ENCODE measurements at regions not wholly inside any gene's neighbourhood (a gene's known extent, or its start where the extent isn't known, plus 50 kb on each side); places are given as distances from the start of the nearest gene placed in this dataset.

DNA sequence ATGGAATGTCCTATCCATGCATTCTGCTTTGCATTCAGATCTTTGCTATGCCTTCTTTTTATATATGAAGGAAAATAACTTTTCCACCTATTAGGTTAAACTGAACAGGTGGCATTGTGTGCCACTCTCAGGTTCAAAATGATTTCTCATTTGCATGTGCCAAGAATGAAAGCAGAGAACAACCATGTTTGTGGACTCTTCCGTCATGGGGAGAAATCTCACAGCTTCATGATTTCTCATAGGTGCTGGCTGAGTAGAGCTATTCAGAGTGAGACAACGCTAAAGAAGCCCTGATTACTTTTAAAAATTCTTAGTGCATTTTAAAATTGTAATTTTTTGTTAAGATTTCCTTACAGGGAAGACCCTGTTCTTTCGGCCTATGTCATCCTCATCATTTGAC, 472.1 kb downstream of the RASEF start:
- no peak for DNase-seq (ENCODE audit: low read depth)
- H3K4me3 ChIP-seq (ENCODE audit: control insufficient read depth, low read depth, low read length) = no peak overlapping the region
- TF ChIP-seq, protein P1, sequence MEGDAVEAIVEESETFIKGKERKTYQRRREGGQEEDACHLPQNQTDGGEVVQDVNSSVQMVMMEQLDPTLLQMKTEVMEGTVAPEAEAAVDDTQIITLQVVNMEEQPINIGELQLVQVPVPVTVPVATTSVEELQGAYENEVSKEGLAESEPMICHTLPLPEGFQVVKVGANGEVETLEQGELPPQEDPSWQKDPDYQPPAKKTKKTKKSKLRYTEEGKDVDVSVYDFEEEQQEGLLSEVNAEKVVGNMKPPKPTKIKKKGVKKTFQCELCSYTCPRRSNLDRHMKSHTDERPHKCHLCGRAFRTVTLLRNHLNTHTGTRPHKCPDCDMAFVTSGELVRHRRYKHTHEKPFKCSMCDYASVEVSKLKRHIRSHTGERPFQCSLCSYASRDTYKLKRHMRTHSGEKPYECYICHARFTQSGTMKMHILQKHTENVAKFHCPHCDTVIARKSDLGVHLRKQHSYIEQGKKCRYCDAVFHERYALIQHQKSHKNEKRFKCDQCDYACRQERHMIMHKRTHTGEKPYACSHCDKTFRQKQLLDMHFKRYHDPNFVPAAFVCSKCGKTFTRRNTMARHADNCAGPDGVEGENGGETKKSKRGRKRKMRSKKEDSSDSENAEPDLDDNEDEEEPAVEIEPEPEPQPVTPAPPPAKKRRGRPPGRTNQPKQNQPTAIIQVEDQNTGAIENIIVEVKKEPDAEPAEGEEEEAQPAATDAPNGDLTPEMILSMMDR (conservative IDR thresholded peaks at IDR 0.05; ENCODE audit: control insufficient read depth, insufficient read depth, low read depth, low read length) = no peak

DNA sequence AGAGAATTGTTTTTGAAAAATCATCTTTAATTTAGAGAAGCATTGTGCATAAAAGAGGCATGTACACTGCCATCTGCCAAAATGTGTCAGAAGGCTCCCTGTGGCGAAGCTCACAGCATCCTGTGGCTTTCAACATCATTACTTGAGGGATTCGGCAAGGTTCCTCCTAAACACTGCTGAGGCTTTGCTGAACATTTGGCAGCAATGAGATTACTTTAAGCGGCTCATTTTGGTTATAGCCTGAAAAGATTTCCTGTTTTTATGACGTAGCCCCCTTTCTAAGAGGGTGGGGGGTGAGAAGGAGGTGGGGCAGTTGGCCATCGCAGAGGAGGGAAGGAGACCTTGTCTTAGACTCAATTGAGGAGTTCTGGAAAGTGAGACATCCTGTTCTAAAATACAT, 469.4 kb downstream of the RASEF start:
- no peak overlapping the region for H3K4me3 ChIP-seq (ENCODE audit: control insufficient read depth, low read depth, low read length)
- TF ChIP-seq, protein P1 (conservative IDR thresholded peaks at IDR 0.05; ENCODE audit: control insufficient read depth, insufficient read depth, low read depth, low read length) = no peak
- DNase-seq (ENCODE audit: low read depth) = no peak

DNA sequence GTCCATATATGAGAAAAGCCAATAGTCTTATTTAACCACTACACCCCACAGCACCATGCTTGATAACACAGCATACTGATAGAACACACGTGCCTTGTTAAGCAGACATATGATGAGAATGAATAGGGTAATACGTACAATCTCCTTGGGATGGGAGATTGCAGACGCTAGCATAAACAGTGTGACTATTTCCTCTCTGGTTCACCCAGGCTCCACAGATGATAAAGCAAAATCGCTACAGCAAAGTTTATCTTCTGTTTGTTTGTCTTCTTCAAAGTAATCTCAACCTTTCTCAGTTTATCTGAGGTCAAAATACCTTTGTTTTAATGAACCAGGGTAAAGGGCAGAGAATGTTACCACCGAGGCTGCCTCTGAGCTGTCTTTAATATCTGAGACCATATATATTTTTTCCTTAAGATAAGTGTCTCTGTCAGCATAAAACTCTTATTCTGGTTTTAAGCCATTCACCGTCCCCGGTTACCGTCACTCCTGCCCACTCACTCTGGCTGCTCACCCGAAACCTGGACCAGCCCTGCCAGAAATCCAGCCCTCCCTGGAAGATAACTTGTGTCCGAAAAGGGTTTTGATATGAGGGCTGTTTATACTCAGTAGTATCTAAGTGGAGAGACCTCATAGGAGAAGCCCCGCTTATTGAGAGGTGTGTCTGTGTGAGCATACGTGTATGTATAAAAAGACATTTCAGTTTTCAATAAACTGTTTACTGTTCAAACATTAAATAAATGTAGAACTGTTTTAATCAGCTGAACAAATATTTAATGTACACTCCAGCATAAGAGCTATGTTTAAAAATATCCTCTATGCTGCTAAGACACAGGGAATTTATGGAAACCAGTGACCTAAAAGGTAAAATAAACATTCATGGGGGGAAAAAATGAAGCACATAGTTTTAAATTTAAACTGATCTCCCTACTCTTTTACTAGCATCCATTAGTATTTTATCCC, 465.4 kb downstream of the RASEF start:
- no peak overlapping the region for H3K4me3 ChIP-seq (ENCODE audit: control insufficient read depth, low read depth, low read length)
- TF ChIP-seq, protein P1 (conservative IDR thresholded peaks at IDR 0.05; ENCODE audit: control insufficient read depth, insufficient read depth, low read depth, low read length) = no peak
- no peak for DNase-seq (ENCODE audit: low read depth)

DNA sequence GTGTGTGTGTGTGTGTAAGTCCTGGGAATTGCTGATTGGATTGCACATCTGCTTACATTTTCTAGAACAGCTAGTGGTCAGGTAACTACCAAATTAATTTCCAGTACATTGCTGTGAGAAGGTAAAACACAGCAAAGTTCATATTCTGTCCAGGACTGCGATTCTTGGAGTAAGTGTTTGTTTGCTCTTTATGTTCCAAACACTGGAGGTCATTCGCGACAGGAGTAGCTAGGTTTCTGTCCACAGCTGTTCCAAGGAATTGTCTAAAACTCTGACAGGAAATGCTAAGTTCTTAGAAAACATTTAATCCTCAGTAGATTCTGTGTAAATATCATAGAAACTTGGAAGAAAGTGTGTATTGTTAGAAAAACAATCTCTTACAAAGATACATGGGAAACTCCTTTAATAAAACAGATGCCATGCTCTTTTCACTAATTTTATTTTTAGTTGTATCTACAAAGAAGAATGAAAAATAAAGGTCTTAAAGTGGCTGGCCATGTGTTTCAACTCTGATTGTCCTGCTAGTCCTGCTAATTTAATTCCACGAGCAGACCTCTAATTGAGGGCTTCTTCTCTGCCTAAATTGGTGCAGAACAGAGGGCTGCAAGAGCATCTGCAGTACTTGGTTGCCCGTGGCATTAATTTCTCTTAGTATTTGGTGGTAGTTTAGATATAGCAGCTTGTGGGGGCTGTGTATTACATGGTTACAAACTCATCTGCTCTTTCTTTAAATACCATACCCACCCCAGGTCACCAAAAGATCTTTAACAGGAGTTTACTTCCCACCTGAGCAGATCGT, 464.5 kb downstream of the RASEF start:
- TF ChIP-seq, protein P1 (conservative IDR thresholded peaks at IDR 0.05; ENCODE audit: control insufficient read depth, insufficient read depth, low read depth, low read length) = no peak
- DNase-seq (ENCODE audit: low read depth) = no peak
- H3K4me3 ChIP-seq (ENCODE audit: control insufficient read depth, low read depth, low read length) = no peak overlapping the region

DNA sequence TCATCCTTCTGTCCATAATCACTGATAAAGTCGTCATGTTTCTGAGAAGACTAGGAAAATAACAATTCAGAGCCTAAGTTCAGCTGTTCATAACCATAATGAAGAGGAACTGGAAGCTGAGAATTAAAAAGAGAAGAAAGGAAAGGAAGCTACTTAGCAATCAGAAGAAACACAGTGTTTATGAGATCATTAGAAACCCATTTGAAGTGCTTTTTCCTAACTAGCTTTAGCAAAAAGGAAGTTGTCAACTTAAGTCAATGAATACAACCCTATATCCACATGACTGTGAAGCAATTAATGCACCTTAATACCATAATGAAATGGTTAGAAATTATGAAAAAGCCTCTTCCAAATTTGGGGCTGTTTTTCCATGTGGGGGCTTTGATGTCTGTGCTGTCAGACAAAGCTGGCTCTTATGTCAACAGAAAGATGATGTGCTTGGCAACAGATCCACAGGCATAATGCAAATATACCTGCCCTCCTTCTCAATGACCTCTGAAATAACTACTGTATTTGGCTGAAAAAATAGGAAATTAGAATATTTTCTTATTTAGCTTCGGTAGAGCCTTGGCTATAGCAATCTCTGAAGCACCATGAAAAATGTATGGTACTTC, 463.5 kb downstream of the RASEF start:
- no peak overlapping the region for H3K4me3 ChIP-seq (ENCODE audit: control insufficient read depth, low read depth, low read length)
- TF ChIP-seq, protein P1 (conservative IDR thresholded peaks at IDR 0.05; ENCODE audit: control insufficient read depth, insufficient read depth, low read depth, low read length) = no peak
- DNase-seq (ENCODE audit: low read depth) = no peak

DNA sequence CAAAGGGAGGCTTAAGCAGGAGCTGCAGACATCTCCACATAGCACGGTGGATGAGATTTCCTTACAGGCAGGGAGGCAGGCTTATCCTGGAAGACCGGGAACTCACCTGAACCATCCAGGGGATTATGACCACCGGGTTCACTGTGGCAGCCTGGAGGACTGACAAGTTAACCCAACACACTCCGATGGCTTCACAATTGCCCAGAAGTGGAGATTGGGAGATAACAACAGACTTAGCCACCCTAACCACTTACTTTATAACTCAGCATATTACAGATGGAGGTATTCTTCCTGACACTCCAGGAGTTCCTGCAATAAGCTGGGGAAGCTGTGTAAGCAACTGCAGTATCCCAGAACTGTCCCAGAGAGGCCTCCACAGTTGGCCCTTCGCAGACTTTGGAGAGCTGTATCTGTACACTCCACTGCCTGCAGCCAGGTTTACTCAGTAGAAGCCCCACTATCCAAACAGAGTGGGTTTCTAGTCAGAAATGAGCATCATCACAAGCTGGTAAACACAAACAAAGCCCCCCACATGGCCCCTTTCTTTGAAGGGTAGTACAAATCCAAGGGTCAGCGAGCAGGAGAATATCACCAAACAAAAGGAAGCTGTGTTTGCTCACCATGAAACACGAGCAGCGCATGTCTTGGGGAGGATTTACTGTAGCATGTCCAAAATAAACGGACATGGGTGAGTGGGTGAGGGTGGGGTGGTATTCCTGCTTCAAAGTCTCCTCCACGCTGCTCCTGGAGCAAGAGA, 462.2 kb downstream of the RASEF start:
- H3K4me3 ChIP-seq (ENCODE audit: control insufficient read depth, low read depth, low read length) = no peak overlapping the region
- no peak for DNase-seq (ENCODE audit: low read depth)
- TF ChIP-seq, protein P1 (conservative IDR thresholded peaks at IDR 0.05; ENCODE audit: control insufficient read depth, insufficient read depth, low read depth, low read length) = no peak

All from fibroblast of mammary gland (primary cell).